Astrocyte (in vitro differentiated cells and primary cell): ENCODE measurements at regions not wholly inside any gene's neighbourhood (a gene's known extent, or its start where the extent isn't known, plus 50 kb on each side); places are given as distances from the start of the nearest gene placed in this dataset.

ENCODE experiments used
- DNase-seq: peaks from one replicate; pipeline ENCODE4 v3.0.0-alpha.2; 2010; ENCODE audit warnings: low read depth
- FAIRE-seq: peaks from 2 replicates; lab custom pipeline; 2011; peaks lifted over from hg19 to GRCh38; lab: Jason Lieb, UNC
- H2AFZ ChIP-seq: 2 replicates; pipeline ENCODE4 v1.6.0; 2012; ENCODE audit warnings: low read depth, low read length, inconsistent platforms
- H3K27ac ChIP-seq: 2 replicates; pipeline ENCODE4 v1.5.1; 2011; ENCODE audit warnings: low read depth, low read length, inconsistent platforms
- H3K27me3 ChIP-seq: 2 replicates; pipeline ENCODE4 v1.6.0; 2011; ENCODE audit warnings: low read length, inconsistent platforms; ENCODE audit not compliant: insufficient read depth
- H3K36me3 ChIP-seq: 2 replicates; pipeline ENCODE4 v1.5.1; 2011; ENCODE audit warnings: low read length, inconsistent platforms; ENCODE audit not compliant: insufficient read depth
- H3K4me1 ChIP-seq: 2 replicates; pipeline ENCODE4 v1.5.1; 2011; ENCODE audit warnings: low read length, inconsistent platforms; ENCODE audit not compliant: insufficient read depth
- H3K4me2 ChIP-seq: 2 replicates; pipeline ENCODE4 v1.6.0; 2012; ENCODE audit warnings: low read length, inconsistent platforms
- H3K4me3 ChIP-seq: 2 replicates; pipeline ENCODE4 v1.5.1; 2011; ENCODE audit warnings: low read depth, mild to moderate bottlenecking, low read length, inconsistent platforms; ENCODE audit not compliant: insufficient read depth
- H3K79me2 ChIP-seq: 2 replicates; pipeline ENCODE4 v1.6.0; 2012; ENCODE audit warnings: mild to moderate bottlenecking, low read length, inconsistent platforms; ENCODE audit not compliant: insufficient read depth
- H3K9ac ChIP-seq: 2 replicates; pipeline ENCODE4 v1.6.0; 2012; ENCODE audit warnings: mild to moderate bottlenecking, low read length, inconsistent platforms
- H3K9me3 ChIP-seq: 2 replicates; pipeline ENCODE4 v1.5.1; 2012; ENCODE audit warnings: low read depth, mild to moderate bottlenecking, low read length, inconsistent platforms; ENCODE audit not compliant: insufficient read depth
- H4K20me1 ChIP-seq: 2 replicates; pipeline ENCODE4 v1.6.0; 2012; ENCODE audit warnings: low read length, inconsistent platforms; ENCODE audit not compliant: insufficient read depth
- H3K27ac Mint-ChIP-seq: one replicate; pipeline ENCODE4 v1.8.0; 2021; ENCODE audit warnings: mild to moderate bottlenecking, mixed read lengths; ENCODE audit not compliant: unreplicated experiment
- H3K27me3 Mint-ChIP-seq: one replicate; pipeline ENCODE4 v1.8.0; 2021; ENCODE audit warnings: low read depth, mixed read lengths; ENCODE audit not compliant: unreplicated experiment
- H3K36me3 Mint-ChIP-seq: one replicate; pipeline ENCODE4 v1.8.0; 2021; ENCODE audit warnings: low read depth, mixed read lengths; ENCODE audit not compliant: unreplicated experiment
- H3K4me1 Mint-ChIP-seq: one replicate; pipeline ENCODE4 v1.8.0; 2021; ENCODE audit warnings: low read depth, mixed read lengths; ENCODE audit not compliant: unreplicated experiment
- H3K4me3 Mint-ChIP-seq: one replicate; pipeline ENCODE4 v1.8.0; 2021; ENCODE audit warnings: mild to moderate bottlenecking, moderate library complexity, mixed read lengths; ENCODE audit not compliant: unreplicated experiment
- H3K9me3 Mint-ChIP-seq: one replicate; pipeline ENCODE4 v1.8.0; 2021; ENCODE audit warnings: mild to moderate bottlenecking, mixed read lengths; ENCODE audit not compliant: unreplicated experiment
- CTCF ChIP-seq: IDR thresholded peaks from 2 replicates; pipeline ENCODE4 v1.5.1; 2011; ENCODE audit warnings: low read depth, mild to moderate bottlenecking, inconsistent platforms, low read length, moderate library complexity; ENCODE audit not compliant: insufficient read depth
- EZH2 ChIP-seq: IDR thresholded peaks from 2 replicates; pipeline ENCODE4 v1.6.1; 2012; ENCODE audit warnings: mild to moderate bottlenecking, low read length, inconsistent platforms; ENCODE audit not compliant: insufficient read depth

- Histone ChIP-seq H2AFZ (no peak overlapping the region), H3K79me2 (no peaks in the 10 kb centered on the region), H3K4me2 (no peak overlapping the region), H3K4me3 (no peak overlapping the region), H3K27ac (no peak overlapping the region), H3K27me3 (no peaks in the 10 kb centered on the region), H4K20me1 (no peaks in the 10 kb centered on the region), H3K36me3 (no peaks in the 10 kb centered on the region), H3K4me1 (no peaks in the 10 kb centered on the region), H3K9me3 (no peaks in the 10 kb centered on the region), H3K9ac (no peak overlapping the region)
- DNase-seq (no peak), FAIRE-seq (no peak)
- TF ChIP-seq EZH2, result no peak
- TF ChIP-seq CTCF, result no peak
- Mint-ChIP-seq H3K27me3 (peaks cover 31% of the 10 kb centered on the region), H3K4me3 (no peak overlapping the region), H3K27ac (no peak overlapping the region), H3K4me1 (no peaks in the 10 kb centered on the region), H3K9me3 (peaks cover 2% of the 10 kb centered on the region), H3K36me3 (no peaks in the 10 kb centered on the region)
These were observed 74.3 kb downstream of the BOD1 start for GRCh38 chr5:173542159-173542558.

DNA sequence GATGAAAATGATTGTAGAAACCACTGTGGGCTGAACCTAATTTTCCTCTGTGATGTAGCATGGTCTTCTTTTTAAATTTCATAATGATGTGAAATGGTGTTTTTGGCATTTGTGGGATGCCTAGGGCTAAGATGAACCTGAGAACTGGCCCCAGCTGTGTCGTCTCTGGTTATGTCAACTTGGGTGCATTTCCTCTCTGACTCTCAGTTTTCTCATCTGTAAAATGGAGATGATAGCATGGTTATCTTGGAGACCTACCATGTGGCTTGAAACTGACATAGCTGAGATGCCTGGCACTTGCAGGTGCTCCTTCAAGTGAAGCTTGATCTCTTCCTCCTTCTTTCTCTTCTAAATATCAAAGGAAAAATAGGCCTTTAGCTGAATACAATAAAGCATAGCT, 77.8 kb downstream of the BOD1 start:
- no peak overlapping the region for H3K27ac ChIP-seq
- H3K27me3 ChIP-seq, result no peaks in the 10 kb centered on the region
- H3K4me1 ChIP-seq, result peaks cover 7% of the 10 kb centered on the region
- no peaks in the 10 kb centered on the region for H3K36me3 ChIP-seq
- no peaks in the 10 kb centered on the region for H3K9me3 ChIP-seq
- H2AFZ ChIP-seq, result no peak overlapping the region
- peaks cover 7% of the 10 kb centered on the region for H3K9me3 Mint-ChIP-seq
- peaks cover 2% of the 10 kb centered on the region for H3K36me3 Mint-ChIP-seq
- TF ChIP-seq EZH2, result no peak
- TF ChIP-seq CTCF, result no peak
- peaks cover 31% of the 10 kb centered on the region for H3K27me3 Mint-ChIP-seq
- H3K4me2 ChIP-seq, result no peak overlapping the region
- H3K9ac ChIP-seq, result no peak overlapping the region
- DNase-seq, result no peak
- H3K4me3 ChIP-seq, result no peak overlapping the region
- FAIRE-seq, result no peak
- H3K79me2 ChIP-seq, result no peaks in the 10 kb centered on the region
- H4K20me1 ChIP-seq, result no peaks in the 10 kb centered on the region
- peaks cover 11% of the 10 kb centered on the region for H3K4me1 Mint-ChIP-seq
- H3K27ac Mint-ChIP-seq, result no peak overlapping the region
- no peak overlapping the region for H3K4me3 Mint-ChIP-seq

- no peak overlapping the region for H3K9ac ChIP-seq
- H3K4me1 ChIP-seq, result peaks cover 7% of the 10 kb centered on the region
- no peak for DNase-seq
- H3K27me3 Mint-ChIP-seq, result peaks cover 29% of the 10 kb centered on the region
- no peaks in the 10 kb centered on the region for H4K20me1 ChIP-seq
- H3K27ac Mint-ChIP-seq, result no peak overlapping the region
- H3K27ac ChIP-seq, result no peak overlapping the region
- no peak overlapping the region for H3K4me2 ChIP-seq
- H3K36me3 Mint-ChIP-seq, result peaks cover 2% of the 10 kb centered on the region
- no peak overlapping the region for H3K4me3 ChIP-seq
- H3K36me3 ChIP-seq, result no peaks in the 10 kb centered on the region
- no peaks in the 10 kb centered on the region for H3K9me3 ChIP-seq
- peaks cover 11% of the 10 kb centered on the region for H3K4me1 Mint-ChIP-seq
- no peaks in the 10 kb centered on the region for H3K27me3 ChIP-seq
- H2AFZ ChIP-seq, result no peak overlapping the region
- no peak for FAIRE-seq
- no peaks in the 10 kb centered on the region for H3K79me2 ChIP-seq
- H3K4me3 Mint-ChIP-seq, result no peak overlapping the region
- peaks cover 6% of the 10 kb centered on the region for H3K9me3 Mint-ChIP-seq
- no peak for TF ChIP-seq EZH2
- TF ChIP-seq CTCF, result no peak
These were observed 78.4 kb downstream of the BOD1 start for GRCh38 chr5:173538018-173538417.
